SK-N-MC (cell line): ENCODE measurements at regions not wholly inside any gene's neighbourhood (a gene's known extent, or its start where the extent isn't known, plus 50 kb on each side); places are given as distances from the start of the nearest gene placed in this dataset.
"Not testable (repeated sequence)": the region's sequence is repeated elsewhere in the genome, so short reads cannot be mapped to it uniquely, and the experiment has no call there.

Experiments
- DNase-seq: peaks from one replicate; pipeline ENCODE4 v3.0.0-alpha.2; 2011; ENCODE audit warnings: low read depth, low spot score
- H3K27ac ChIP-seq: fragments of 200-600 bp; sonication (generic); 2 replicates; pipeline ENCODE4 v1.5.1; 2016; ENCODE audit warnings: mixed run types
- H3K36me3 ChIP-seq: fragments of 200-600 bp; sonication (generic); 2 replicates; pipeline ENCODE4 v1.6.1; 2017; ENCODE audit warnings: antibody characterized with exemption, low read length, mixed read lengths; ENCODE audit not compliant: insufficient read depth
- H3K4me3 ChIP-seq: fragments of 200-600 bp; sonication (generic); 2 replicates; pipeline ENCODE4 v1.5.1; 2016
- H3K9ac ChIP-seq: fragments of 200-600 bp; sonication (generic); 2 replicates; pipeline ENCODE4 v1.8.0; 2017; ENCODE audit warnings: mixed run types, mixed read lengths; ENCODE audit not compliant: insufficient read length
- H3K9me3 ChIP-seq: fragments of 200-600 bp; sonication (generic); 2 replicates; pipeline ENCODE4 v1.6.1; 2017; ENCODE audit warnings: low read depth, mild to moderate bottlenecking, antibody characterized with exemption, low read length, moderate library complexity, mixed read lengths
- EZH2 ChIP-seq: fragments of 200-600 bp; sonication (generic); IDR thresholded peaks from one replicate; pipeline ENCODE4 v1.6.1; 2017; ENCODE audit warnings: antibody characterized with exemption
- FOXP2 ChIP-seq: optimal IDR thresholded peaks from 2 replicates; pipeline ENCODE3; 2011; ENCODE audit warnings: mild to moderate bottlenecking, moderate library complexity; ENCODE audit not compliant: insufficient read depth; ENCODE audit errors: extremely low read length, control extremely low read depth
- POLR2AphosphoS5 ChIP-seq: IDR thresholded peaks from 2 replicates; pipeline ENCODE4 v1.6.1; 2012; ENCODE audit warnings: mild to moderate bottlenecking, low read depth, low read length, borderline replicate concordance

GRCh38 chr4:77352192-77352591 lies 195.2 kb downstream of the CCNG2 start:
- no peak for TF ChIP-seq FOXP2
- no peak for DNase-seq

GRCh38 chr4:77353724-77354315 lies 196.8 kb downstream of the CCNG2 start:
- H3K27ac ChIP-seq, H3K36me3 ChIP-seq, H3K9ac ChIP-seq, H3K9me3 ChIP-seq, H3K4me3 ChIP-seq, DNase-seq: not testable (repeated sequence)

More at GRCh38 chr4:77352192-77352591, 195.2 kb downstream of the CCNG2 start:
- Histone ChIP-seq H3K9me3 (no peaks in the 10 kb centered on the region), H3K9ac (no peak overlapping the region), H3K27ac (no peak overlapping the region), H3K36me3 (no peaks in the 10 kb centered on the region), H3K4me3 (no peak overlapping the region)

GRCh38 chr4:77354550-77354949 lies 197.5 kb downstream of the CCNG2 start:
- no peaks in the 10 kb centered on the region for H3K9me3 ChIP-seq
- no peaks in the 10 kb centered on the region for H3K36me3 ChIP-seq
- H3K27ac ChIP-seq, result no peak overlapping the region
- no peak overlapping the region for H3K9ac ChIP-seq
- DNase-seq, result no peak
- no peak overlapping the region for H3K4me3 ChIP-seq
- TF ChIP-seq EZH2 (no peak), FOXP2 (no peak), POLR2AphosphoS5 (no peak)

GRCh38 chr4:77355731-77356130 lies 198.7 kb downstream of the CCNG2 start:
- Histone ChIP-seq H3K4me3 (no peak overlapping the region), H3K36me3 (no peaks in the 10 kb centered on the region), H3K9ac (no peak overlapping the region), H3K27ac (no peak overlapping the region), H3K9me3 (no peaks in the 10 kb centered on the region)
- no peak for TF ChIP-seq EZH2
- no peak for TF ChIP-seq POLR2AphosphoS5
- no peak for TF ChIP-seq FOXP2
- no peak for DNase-seq

GRCh38 chr4:77358315-77358928 lies 201.4 kb downstream of the CCNG2 start:
- H3K36me3 ChIP-seq, result no peaks in the 10 kb centered on the region
- no peaks in the 10 kb centered on the region for H3K9me3 ChIP-seq
- no peak overlapping the region for H3K4me3 ChIP-seq
- no peak overlapping the region for H3K27ac ChIP-seq
- DNase-seq, result no peak
- no peak overlapping the region for H3K9ac ChIP-seq
- no peak for TF ChIP-seq POLR2AphosphoS5
- no peak for TF ChIP-seq FOXP2
- no peak for TF ChIP-seq EZH2

- Histone ChIP-seq H3K9me3 (no peaks in the 10 kb centered on the region), H3K36me3 (no peaks in the 10 kb centered on the region), H3K4me3 (no peak overlapping the region), H3K9ac (no peak overlapping the region), H3K27ac (no peak overlapping the region)
- DNase-seq, result no peak
- no peak for TF ChIP-seq POLR2AphosphoS5
- TF ChIP-seq FOXP2, result no peak
- TF ChIP-seq EZH2, result no peak
Observed at GRCh38 chr4:77360451-77360850, 203.4 kb downstream of the CCNG2 start.

GRCh38 chr4:77366876-77367275 lies 209.9 kb downstream of the CCNG2 start:
- H3K27ac ChIP-seq, H3K9me3 ChIP-seq, H3K36me3 ChIP-seq, DNase-seq, H3K4me3 ChIP-seq, H3K9ac ChIP-seq: not testable (repeated sequence)

GRCh38 chr4:77367638-77368037 lies 210.6 kb downstream of the CCNG2 start:
- H3K9me3 ChIP-seq, result no peaks in the 10 kb centered on the region
- DNase-seq, result no peak
- H3K4me3 ChIP-seq, result no peak overlapping the region
- TF ChIP-seq POLR2AphosphoS5, result no peak
- TF ChIP-seq EZH2, result no peak
- no peak for TF ChIP-seq FOXP2
- H3K36me3 ChIP-seq, result no peaks in the 10 kb centered on the region
- no peak overlapping the region for H3K27ac ChIP-seq
- no peak overlapping the region for H3K9ac ChIP-seq

- Histone ChIP-seq H3K9ac (no peak overlapping the region), H3K9me3 (no peaks in the 10 kb centered on the region), H3K4me3 (no peak overlapping the region), H3K36me3 (no peaks in the 10 kb centered on the region), H3K27ac (no peak overlapping the region)
- no peak for DNase-seq
- TF ChIP-seq FOXP2 (no peak), EZH2 (no peak), POLR2AphosphoS5 (no peak)
Observed at GRCh38 chr4:77372375-77372774, 215.4 kb downstream of the CCNG2 start.
